ENCODE measurements at regions not wholly inside any gene's neighbourhood (a gene's known extent, or its start where the extent isn't known, plus 50 kb on each side); places are given as distances from the start of the nearest gene placed in this dataset.

GRCh38 chr18:38019292-38019691, 453.7 kb upstream of the CELF4 start:
- DNase-seq (ENCODE audit: low read depth, low spot score) = no peak
- H3K27ac ChIP-seq (ENCODE audit: insufficient read depth, low read depth, low read length) = no peak overlapping the region
- no peaks in the 10 kb centered on the region for H3K4me1 ChIP-seq (ENCODE audit: control insufficient read depth, extremely low read depth, insufficient read depth, low read length)
- H3K9me3 ChIP-seq (replicated peaks; ENCODE audit: control insufficient read depth, insufficient read depth, low read length) = peaks cover 4% of the 10 kb centered on the region
- no peak overlapping the region for H2AFZ ChIP-seq (ENCODE audit: low read depth, low read length)
- no peaks in the 10 kb centered on the region for H3K9me1 ChIP-seq (replicated peaks; ENCODE audit: control insufficient read depth, extremely low read depth, insufficient read depth, low read length)
- POLR2A ChIA-PET = no interaction called here
- H3K4me2 ChIP-seq (ENCODE audit: insufficient read depth, low read length) = no peak overlapping the region
- dilution Hi-C loops (cut with MboI; ENCODE audit: extremely low pct_ligation_motif_present, low sequenced_read_pairs) (no loop called here), intact Hi-C loops (cut with micrococcal nuclease) (no loop called here)
- no peak for FAIRE-seq
- no TSS peak for BruUV-seq (replicated peaks)
- CTCF ChIA-PET = no interaction called here
- no peak overlapping the region for H3K4me3 ChIP-seq (replicated peaks in 1 of 3; ENCODE audit: insufficient read depth in 1 of 3, low read depth in 1 of 3, low read length in 3 of 3)
- no peaks in the 10 kb centered on the region for H4K20me1 ChIP-seq (replicated peaks; ENCODE audit: control insufficient read depth, extremely low read depth, insufficient read depth, low read length)
- H3K36me3 ChIP-seq (ENCODE audit: control insufficient read depth in 2 of 2, extremely low read depth in 1 of 2, insufficient read depth in 2 of 2, low read length in 2 of 2) = no peaks in the 10 kb centered on the region
- no peak overlapping the region for H3K9ac ChIP-seq (replicated peaks; ENCODE audit: extremely low read depth, insufficient read depth, low read length)
- H3K79me2 ChIP-seq (ENCODE audit: control insufficient read depth, insufficient read depth, low read length) = no peaks in the 10 kb centered on the region
- TF ChIP-seq FOS (IDR thresholded peaks at IDR 0.05; ENCODE audit: borderline replicate concordance, insufficient read depth, low read length) (no peak), JUN (IDR thresholded peaks at IDR 0.05; ENCODE audit: borderline replicate concordance, insufficient read depth, insufficient read length, low read depth) (no peak), MYC (IDR thresholded peaks at IDR 0.05; ENCODE audit: low read depth, low read length) (no peak), GATA2 (IDR thresholded peaks at IDR 0.05; ENCODE audit: insufficient read depth, insufficient read length, low read depth, low read length) (no peak), CTCF (IDR thresholded peaks at IDR 0.05; ENCODE audit: extremely low read depth in 1 of 2, insufficient read depth in 1 of 2, low read depth in 1 of 2, low read length in 2 of 2) (no peak)
- H3K27me3 ChIP-seq (ENCODE audit: control insufficient read depth in 2 of 2, insufficient read depth in 2 of 2, low read length in 2 of 2) = no peaks in the 10 kb centered on the region

Measured in endothelial cell of umbilical vein (primary cell).